ENCODE measurements at regions not wholly inside any gene's neighbourhood (a gene's known extent, or its start where the extent isn't known, plus 50 kb on each side); places are given as distances from the start of the nearest gene placed in this dataset.
"Not testable (repeated sequence)": the region's sequence is repeated elsewhere in the genome, so short reads cannot be mapped to it uniquely, and the experiment has no call there.

GRCh38 chr7:124263232-124263827, 230.5 kb upstream of the TMEM229A start:
- H3K36me3 ChIP-seq (ENCODE audit: insufficient read depth, low read length): no peaks in the 10 kb centered on the region
- no peaks in the 10 kb centered on the region for H3K9me3 ChIP-seq (ENCODE audit: low read length)
- H3K4me1 ChIP-seq (ENCODE audit: insufficient read depth, low read length): no peaks in the 10 kb centered on the region
- no peak overlapping the region for H3K9ac ChIP-seq (ENCODE audit: low read length)
- no peaks in the 10 kb centered on the region for H3K27me3 ChIP-seq (ENCODE audit: control insufficient read depth in 1 of 2, insufficient read depth in 2 of 2, low read length in 2 of 2)
- H3K27ac ChIP-seq (ENCODE audit: low read depth, low read length): no peak overlapping the region
- H3K4me3 ChIP-seq (ENCODE audit: low read depth in 1 of 2, low read length in 2 of 2): no peak overlapping the region

GRCh38 chr7:124261710-124262109, 228.8 kb upstream of the TMEM229A start:
- H3K27me3 ChIP-seq (ENCODE audit: control insufficient read depth in 1 of 2, insufficient read depth in 2 of 2, low read length in 2 of 2): no peaks in the 10 kb centered on the region
- H3K9me3 ChIP-seq (ENCODE audit: low read length): no peaks in the 10 kb centered on the region
- no peaks in the 10 kb centered on the region for H3K36me3 ChIP-seq (ENCODE audit: insufficient read depth, low read length)
- H3K4me1 ChIP-seq (ENCODE audit: insufficient read depth, low read length): no peaks in the 10 kb centered on the region
- no peak overlapping the region for H3K4me3 ChIP-seq (ENCODE audit: low read depth in 1 of 2, low read length in 2 of 2)
- no peak overlapping the region for H3K9ac ChIP-seq (ENCODE audit: low read length)
- H3K27ac ChIP-seq (ENCODE audit: low read depth, low read length): no peak overlapping the region

- Histone ChIP-seq H3K9me3 (ENCODE audit: low read length) (no peaks in the 10 kb centered on the region), H3K4me1 (ENCODE audit: insufficient read depth, low read length) (no peaks in the 10 kb centered on the region), H3K4me3 (ENCODE audit: low read depth in 1 of 2, low read length in 2 of 2) (no peak overlapping the region), H3K36me3 (ENCODE audit: insufficient read depth, low read length) (no peaks in the 10 kb centered on the region), H3K27me3 (ENCODE audit: control insufficient read depth in 1 of 2, insufficient read depth in 2 of 2, low read length in 2 of 2) (no peaks in the 10 kb centered on the region), H3K27ac (ENCODE audit: low read depth, low read length) (no peak overlapping the region), H3K9ac (ENCODE audit: low read length) (no peak overlapping the region)
Measured at GRCh38 chr7:124257638-124258308, 224.9 kb upstream of the TMEM229A start.

GRCh38 chr7:124255041-124255655, 222.3 kb upstream of the TMEM229A start:
- Histone ChIP-seq H3K4me3 (ENCODE audit: low read depth in 1 of 2, low read length in 2 of 2) (no peak overlapping the region), H3K9ac (ENCODE audit: low read length) (no peak overlapping the region), H3K9me3 (ENCODE audit: low read length) (no peaks in the 10 kb centered on the region), H3K4me1 (ENCODE audit: insufficient read depth, low read length) (no peaks in the 10 kb centered on the region), H3K27me3 (ENCODE audit: control insufficient read depth in 1 of 2, insufficient read depth in 2 of 2, low read length in 2 of 2) (no peaks in the 10 kb centered on the region), H3K36me3 (ENCODE audit: insufficient read depth, low read length) (no peaks in the 10 kb centered on the region), H3K27ac (ENCODE audit: low read depth, low read length) (no peak overlapping the region)

- Histone ChIP-seq H3K4me3 (ENCODE audit: low read depth in 1 of 2, low read length in 2 of 2) (no peak overlapping the region), H3K9ac (ENCODE audit: low read length) (no peak overlapping the region), H3K27ac (ENCODE audit: low read depth, low read length) (no peak overlapping the region), H3K27me3 (ENCODE audit: control insufficient read depth in 1 of 2, insufficient read depth in 2 of 2, low read length in 2 of 2) (no peaks in the 10 kb centered on the region), H3K36me3 (ENCODE audit: insufficient read depth, low read length) (no peaks in the 10 kb centered on the region), H3K4me1 (ENCODE audit: insufficient read depth, low read length) (no peaks in the 10 kb centered on the region), H3K9me3 (ENCODE audit: low read length) (no peaks in the 10 kb centered on the region)
Measured at GRCh38 chr7:124254396-124254795, 221.5 kb upstream of the TMEM229A start.

- H3K4me1 ChIP-seq (ENCODE audit: insufficient read depth, low read length): no peaks in the 10 kb centered on the region
- H3K9ac ChIP-seq (ENCODE audit: low read length): no peak overlapping the region
- H3K9me3 ChIP-seq (ENCODE audit: low read length): no peaks in the 10 kb centered on the region
- H3K4me3 ChIP-seq (ENCODE audit: low read depth in 1 of 2, low read length in 2 of 2): no peak overlapping the region
- no peak overlapping the region for H3K27ac ChIP-seq (ENCODE audit: low read depth, low read length)
- H3K27me3 ChIP-seq (ENCODE audit: control insufficient read depth in 1 of 2, insufficient read depth in 2 of 2, low read length in 2 of 2): no peaks in the 10 kb centered on the region
- no peaks in the 10 kb centered on the region for H3K36me3 ChIP-seq (ENCODE audit: insufficient read depth, low read length)
Measured at GRCh38 chr7:124251636-124252035, 218.8 kb upstream of the TMEM229A start.

- Histone ChIP-seq H3K27me3 (ENCODE audit: control insufficient read depth in 1 of 2, insufficient read depth in 2 of 2, low read length in 2 of 2) (no peaks in the 10 kb centered on the region), H3K27ac (ENCODE audit: low read depth, low read length) (no peak overlapping the region), H3K4me3 (ENCODE audit: low read depth in 1 of 2, low read length in 2 of 2) (no peak overlapping the region), H3K9me3 (ENCODE audit: low read length) (no peaks in the 10 kb centered on the region), H3K36me3 (ENCODE audit: insufficient read depth, low read length) (no peaks in the 10 kb centered on the region), H3K4me1 (ENCODE audit: insufficient read depth, low read length) (no peaks in the 10 kb centered on the region), H3K9ac (ENCODE audit: low read length) (no peak overlapping the region)
Measured at GRCh38 chr7:124250297-124251034, 217.6 kb upstream of the TMEM229A start.

GRCh38 chr7:124247691-124248090, 214.8 kb upstream of the TMEM229A start:
- H3K36me3 ChIP-seq (ENCODE audit: insufficient read depth, low read length): no peaks in the 10 kb centered on the region
- no peak overlapping the region for H3K27ac ChIP-seq (ENCODE audit: low read depth, low read length)
- no peak overlapping the region for H3K4me3 ChIP-seq (ENCODE audit: low read depth in 1 of 2, low read length in 2 of 2)
- no peaks in the 10 kb centered on the region for H3K4me1 ChIP-seq (ENCODE audit: insufficient read depth, low read length)
- no peak overlapping the region for H3K9ac ChIP-seq (ENCODE audit: low read length)
- no peaks in the 10 kb centered on the region for H3K27me3 ChIP-seq (ENCODE audit: control insufficient read depth in 1 of 2, insufficient read depth in 2 of 2, low read length in 2 of 2)
- H3K9me3 ChIP-seq (ENCODE audit: low read length): no peaks in the 10 kb centered on the region

- no peak overlapping the region for H3K4me3 ChIP-seq (ENCODE audit: low read depth in 1 of 2, low read length in 2 of 2)
- no peaks in the 10 kb centered on the region for H3K36me3 ChIP-seq (ENCODE audit: insufficient read depth, low read length)
- H3K27me3 ChIP-seq (ENCODE audit: control insufficient read depth in 1 of 2, insufficient read depth in 2 of 2, low read length in 2 of 2): no peaks in the 10 kb centered on the region
- H3K9ac ChIP-seq (ENCODE audit: low read length): no peak overlapping the region
- H3K27ac ChIP-seq (ENCODE audit: low read depth, low read length): no peak overlapping the region
- H3K4me1 ChIP-seq (ENCODE audit: insufficient read depth, low read length): no peaks in the 10 kb centered on the region
- H3K9me3 ChIP-seq (ENCODE audit: low read length): no peaks in the 10 kb centered on the region
Measured at GRCh38 chr7:124246262-124246863, 213.5 kb upstream of the TMEM229A start.

- H3K4me3 ChIP-seq (ENCODE audit: low read depth in 1 of 2, low read length in 2 of 2); H3K36me3 ChIP-seq (ENCODE audit: insufficient read depth, low read length); H3K9ac ChIP-seq (ENCODE audit: low read length); H3K4me1 ChIP-seq (ENCODE audit: insufficient read depth, low read length); H3K27me3 ChIP-seq (ENCODE audit: control insufficient read depth in 1 of 2, insufficient read depth in 2 of 2, low read length in 2 of 2); H3K27ac ChIP-seq (ENCODE audit: low read depth, low read length); H3K9me3 ChIP-seq (ENCODE audit: low read length): not testable (repeated sequence)
Measured at GRCh38 chr7:124244469-124244868, 211.6 kb upstream of the TMEM229A start.

- no peak overlapping the region for H3K4me3 ChIP-seq (ENCODE audit: low read depth in 1 of 2, low read length in 2 of 2)
- no peak overlapping the region for H3K9ac ChIP-seq (ENCODE audit: low read length)
- no peak overlapping the region for H3K27ac ChIP-seq (ENCODE audit: low read depth, low read length)
- H3K4me1 ChIP-seq (ENCODE audit: insufficient read depth, low read length): no peaks in the 10 kb centered on the region
- no peaks in the 10 kb centered on the region for H3K36me3 ChIP-seq (ENCODE audit: insufficient read depth, low read length)
- H3K27me3 ChIP-seq (ENCODE audit: control insufficient read depth in 1 of 2, insufficient read depth in 2 of 2, low read length in 2 of 2): no peaks in the 10 kb centered on the region
- no peaks in the 10 kb centered on the region for H3K9me3 ChIP-seq (ENCODE audit: low read length)
Measured at GRCh38 chr7:124219681-124220080, 186.8 kb upstream of the TMEM229A start.
